ENCODE measurements at regions not wholly inside any gene's neighbourhood (a gene's known extent, or its start where the extent isn't known, plus 50 kb on each side); places are given as distances from the start of the nearest gene placed in this dataset.

DNA sequence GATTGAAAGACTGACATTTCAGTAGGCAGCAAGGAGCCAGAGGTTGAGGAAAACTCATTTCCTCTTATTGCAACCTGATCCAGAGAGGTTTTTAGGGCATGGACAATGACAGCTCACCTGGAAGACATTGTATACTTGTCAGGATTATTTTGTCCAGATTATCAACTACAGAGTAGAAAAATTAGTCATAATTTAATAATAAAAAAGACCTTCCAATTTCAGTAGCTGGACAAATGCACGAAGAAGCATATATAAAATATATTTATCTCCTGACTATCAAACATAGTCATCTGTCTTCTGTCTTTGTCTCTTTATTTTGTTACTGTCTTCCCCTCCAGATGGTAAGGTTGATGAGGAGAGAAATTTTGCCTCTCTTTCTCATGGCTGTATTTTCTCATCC, 330.6 kb upstream of the RAG2 start:
- TF ChIP-seq POLR2A (IDR thresholded peaks at IDR 0.05; ENCODE audit: low read depth, low read length) = no peak
- TF ChIP-seq POLR2AphosphoS5 (IDR thresholded peaks at IDR 0.05; ENCODE audit: low read depth, low read length) = no peak
- no peak for TF ChIP-seq TAF1 (IDR thresholded peaks at IDR 0.05; ENCODE audit: borderline replicate concordance, low read depth, low read length)
